ENCODE measurements at regions not wholly inside any gene's neighbourhood (a gene's known extent, or its start where the extent isn't known, plus 50 kb on each side); places are given as distances from the start of the nearest gene placed in this dataset.

- Histone ChIP-seq H3K27me3 (no peaks in the 10 kb centered on the region), H3K9me3 (no peaks in the 10 kb centered on the region), H3K4me3 (no peak overlapping the region), H3K4me1 (ENCODE audit: insufficient read depth) (no peaks in the 10 kb centered on the region), H3K36me3 (no peaks in the 10 kb centered on the region), H3K27ac (no peak overlapping the region)
- 68 to 79% (median 69%) methylated on average over 1 of the region's 1 CpG for WGBS, 3 donors
- no peak for TF ChIP-seq POLR2A (IDR thresholded peaks at IDR 0.05)
- TF ChIP-seq EP300 (IDR thresholded peaks at IDR 0.05), result no peak
- no peak for TF ChIP-seq CTCF (IDR thresholded peaks at IDR 0.05)
- intact Hi-C loops (cut with DNase I), result no loop called here
- no peak for DNase-seq
Observed at GRCh38 chr3:20743553-20744321, 557.7 kb upstream of the SGO1 start.

GRCh38 chr3:20742903-20743552 is 557.0 kb upstream of the SGO1 start:
- H3K36me3 ChIP-seq, result no peaks in the 10 kb centered on the region
- H3K27me3 ChIP-seq, result no peaks in the 10 kb centered on the region
- no peaks in the 10 kb centered on the region for H3K4me1 ChIP-seq (ENCODE audit: insufficient read depth)
- no peak for DNase-seq
- H3K9me3 ChIP-seq, result no peaks in the 10 kb centered on the region
- intact Hi-C loops (cut with DNase I), result no loop called here
- TF ChIP-seq EP300 (IDR thresholded peaks at IDR 0.05), result no peak
- 37 to 54% (median 44%) methylated on average over 2 of the region's 2 CpGs for WGBS, 3 donors
- no peak overlapping the region for H3K27ac ChIP-seq
- H3K4me3 ChIP-seq, result no peak overlapping the region

- TF ChIP-seq POLR2A (IDR thresholded peaks at IDR 0.05) (no peak), EP300 (IDR thresholded peaks at IDR 0.05) (no peak), CTCF (IDR thresholded peaks at IDR 0.05) (no peak)
- DNase-seq, result no peak
- H3K9me3 ChIP-seq, result no peaks in the 10 kb centered on the region
- no peak overlapping the region for H3K27ac ChIP-seq
- no peaks in the 10 kb centered on the region for H3K36me3 ChIP-seq
- no peaks in the 10 kb centered on the region for H3K4me1 ChIP-seq (ENCODE audit: insufficient read depth)
- no peak overlapping the region for H3K4me3 ChIP-seq
- H3K27me3 ChIP-seq, result no peaks in the 10 kb centered on the region
- intact Hi-C loops (cut with DNase I), result no loop called here
Observed at GRCh38 chr3:20741381-20741780, 555.4 kb upstream of the SGO1 start.

- H3K9me3 ChIP-seq, result no peaks in the 10 kb centered on the region
- intact Hi-C loops (cut with DNase I), result no loop called here
- no peak for DNase-seq
- no peak overlapping the region for H3K27ac ChIP-seq
- H3K4me1 ChIP-seq (ENCODE audit: insufficient read depth), result no peaks in the 10 kb centered on the region
- no peaks in the 10 kb centered on the region for H3K36me3 ChIP-seq
- TF ChIP-seq EP300 (IDR thresholded peaks at IDR 0.05) (no peak), POLR2A (IDR thresholded peaks at IDR 0.05) (no peak)
- H3K27me3 ChIP-seq, result no peaks in the 10 kb centered on the region
- no peak overlapping the region for H3K4me3 ChIP-seq
Observed at GRCh38 chr3:20739814-20740213, 553.8 kb upstream of the SGO1 start.

GRCh38 chr3:20736287-20736852 is 550.4 kb upstream of the SGO1 start:
- Histone ChIP-seq H3K27me3 (no peaks in the 10 kb centered on the region), H3K4me3 (no peak overlapping the region), H3K9me3 (no peaks in the 10 kb centered on the region), H3K4me1 (ENCODE audit: insufficient read depth) (no peaks in the 10 kb centered on the region), H3K36me3 (no peaks in the 10 kb centered on the region), H3K27ac (no peak overlapping the region)
- 73 to 91% (median 88%) methylated on average over 5 of the region's 5 CpGs for WGBS, 3 donors
- DNase-seq, result no peak
- intact Hi-C loops (cut with DNase I), result no loop called here
- TF ChIP-seq EP300 (IDR thresholded peaks at IDR 0.05) (no peak), CTCF (IDR thresholded peaks at IDR 0.05) (no peak)
